H1 (cell line): ENCODE measurements at regions not wholly inside any gene's neighbourhood (a gene's known extent, or its start where the extent isn't known, plus 50 kb on each side); places are given as distances from the start of the nearest gene placed in this dataset.

ENCODE experiments used
- CTCF ChIA-PET: fragments of 300-600 bp; sonication (Branson Sonifier 250); formaldehyde crosslinking; loops from one replicate; lab custom pipeline; 2021; ENCODE audit not compliant: partially characterized antibody; lab: Charles Lee
- POLR2A ChIA-PET: fragments of 300-600 bp; sonication (Branson Sonifier 250); formaldehyde crosslinking; loops from one replicate; lab custom pipeline; 2021; ENCODE audit warnings: inconsistent platforms; ENCODE audit not compliant: partially characterized antibody; lab: Charles Lee
- DNase-seq, 2 experiments: peaks; one replicate each; pipeline versions ENCODE4 v3.0.0 to v3.0.0-alpha.2; 2010 to 2022; ENCODE audit warnings: low spot score in 2 of 2, low read depth in 1 of 2, mixed read lengths in 1 of 2
- FAIRE-seq: peaks from 2 replicates; lab custom pipeline; 2011; peaks lifted over from hg19 to GRCh38; lab: Jason Lieb, UNC
- H2AFZ ChIP-seq: 2 replicates; pipeline ENCODE4 v1.8.1; 2012; ENCODE audit warnings: low read length, inconsistent platforms
- H2AK5ac ChIP-seq: 2 replicates; pipeline ENCODE4 v1.6.1; 2013; ENCODE audit warnings: low read depth, low read length
- H2BK120ac ChIP-seq: replicated peaks from 2 replicates; pipeline ENCODE3; 2013; ENCODE audit warnings: low read depth, low read length, inconsistent platforms
- H2BK12ac ChIP-seq: 2 replicates; pipeline ENCODE4 v1.6.1; 2013; ENCODE audit warnings: low read depth, low read length
- H2BK15ac ChIP-seq: 2 replicates; pipeline ENCODE4 v1.6.1; 2013; ENCODE audit warnings: low read length
- H2BK20ac ChIP-seq: 2 replicates; pipeline ENCODE4 v1.6.1; 2013; ENCODE audit warnings: low read length
- H2BK5ac ChIP-seq: 2 replicates; pipeline ENCODE4 v1.6.1; 2013; ENCODE audit warnings: low read depth, low read length
- H3K14ac ChIP-seq: 2 replicates; pipeline ENCODE4 v1.6.1; 2013; ENCODE audit warnings: inconsistent platforms; ENCODE audit not compliant: insufficient read length
- H3K18ac ChIP-seq: 2 replicates; pipeline ENCODE4 v1.6.1; 2013; ENCODE audit warnings: low read length; ENCODE audit errors: extremely low read depth
- H3K23ac ChIP-seq: 2 replicates; pipeline ENCODE4 v1.6.1; 2013; ENCODE audit warnings: inconsistent platforms; ENCODE audit not compliant: insufficient read length
- H3K23me2 ChIP-seq: 2 replicates; pipeline ENCODE4 v1.6.1; 2013; ENCODE audit warnings: low read depth, low read length
- H3K27ac ChIP-seq: 2 replicates; pipeline ENCODE4 v1.6.1; 2011; ENCODE audit warnings: low read depth, low read length, inconsistent platforms
- H3K27me3 ChIP-seq, 4 experiments: replicated peaks in 1 of 4; 1 replicate in 1 of 4; 2 replicates in 3 of 4; pipeline versions ENCODE4 v1.6.1 to v1.8.1; 2011 to 2013; ENCODE audit warnings: low read length in 3 of 4, mild to moderate bottlenecking in 3 of 4, inconsistent platforms in 2 of 4, mixed read lengths in 2 of 4, moderate library complexity in 1 of 4; ENCODE audit not compliant: control insufficient read depth in 3 of 4, insufficient read depth in 3 of 4; ENCODE audit errors: extremely low read depth in 1 of 4
- H3K36me3 ChIP-seq, 4 experiments: 2 replicates each; pipeline versions ENCODE4 v1.6.1 to v1.8.1; 2011 to 2013; ENCODE audit warnings: mild to moderate bottlenecking in 4 of 4, low read length in 3 of 4, moderate library complexity in 2 of 4, control low read depth in 1 of 4, inconsistent platforms in 1 of 4; ENCODE audit not compliant: insufficient read depth in 4 of 4, control insufficient read depth in 2 of 4
- H3K4ac ChIP-seq: replicated peaks from 2 replicates; pipeline ENCODE3; 2013; ENCODE audit warnings: low read length, low read depth, mixed read lengths, inconsistent platforms; ENCODE audit not compliant: insufficient read length
- H3K4me1 ChIP-seq, 4 experiments: replicated peaks in 1 of 4; 1 replicate in 1 of 4; 2 replicates in 3 of 4; pipeline versions ENCODE4 v1.6.1 to v1.8.1; 2011 to 2013; ENCODE audit warnings: low read length in 3 of 4, inconsistent platforms in 2 of 4, mixed read lengths in 1 of 4; ENCODE audit not compliant: insufficient read depth in 4 of 4, control insufficient read depth in 3 of 4
- H3K4me2 ChIP-seq, 2 experiments: 2 replicates each; pipeline versions ENCODE4 v1.6.1 to v1.8.1; 2011 to 2013; ENCODE audit warnings: low read depth in 2 of 2, low read length in 2 of 2, control low read depth in 1 of 2, inconsistent platforms in 1 of 2, mild to moderate bottlenecking in 1 of 2; ENCODE audit not compliant: insufficient read depth in 1 of 2
- H3K4me3 ChIP-seq, 4 experiments: fragments of 200-600, 300-600 bp in 1 of 4; sonication (generic), shearing (Covaris generic), sonication (Bioruptor Twin) in 1 of 4; 2 replicates each; pipeline versions ENCODE4 v1.5.1 to v1.8.1; 2011 to 2016; ENCODE audit warnings: low read length in 4 of 4, low read depth in 3 of 4, control low read depth in 2 of 4, inconsistent platforms in 2 of 4, mild to moderate bottlenecking in 2 of 4, mixed read lengths in 1 of 4, moderate library complexity in 1 of 4; ENCODE audit not compliant: insufficient read depth in 2 of 4; ENCODE audit errors: extremely low read depth in 1 of 4
- H3K56ac ChIP-seq: replicated peaks from 2 replicates; pipeline ENCODE3; 2013; ENCODE audit warnings: low read depth, mild to moderate bottlenecking, mixed read lengths, low read length, inconsistent platforms; ENCODE audit not compliant: insufficient read length
- H3K79me1 ChIP-seq: 2 replicates; pipeline ENCODE4 v1.6.1; 2013; ENCODE audit warnings: low read depth, low read length, control low read depth
- H3K79me2 ChIP-seq, 2 experiments: 2 replicates each; pipeline versions ENCODE4 v1.6.1 to v1.8.1; 2012 to 2013; ENCODE audit warnings: low read length in 2 of 2, mild to moderate bottlenecking in 2 of 2, inconsistent platforms in 1 of 2; ENCODE audit not compliant: insufficient read depth in 2 of 2, control insufficient read depth in 1 of 2
- H3K9ac ChIP-seq, 4 experiments: replicated peaks in 1 of 4; 1 replicate in 1 of 4; 2 replicates in 3 of 4; pipeline versions ENCODE4 v1.6.1 to v1.8.1; 2011 to 2013; ENCODE audit warnings: low read depth in 3 of 4, low read length in 3 of 4, control low read depth in 2 of 4, mild to moderate bottlenecking in 2 of 4, moderate library complexity in 2 of 4, inconsistent platforms in 1 of 4; ENCODE audit errors: extremely low read depth in 1 of 4
- H3K9me3 ChIP-seq, 2 experiments: 2 replicates each; pipeline versions ENCODE4 v1.6.1 to v1.8.1; 2012 to 2013; ENCODE audit warnings: mild to moderate bottlenecking in 2 of 2, moderate library complexity in 2 of 2, control low read depth in 1 of 2, inconsistent platforms in 1 of 2, low read depth in 1 of 2, low read length in 1 of 2, mixed read lengths in 1 of 2; ENCODE audit not compliant: insufficient read depth in 2 of 2
- H4K20me1 ChIP-seq, 2 experiments: replicated peaks in 1 of 2; 2 replicates each; pipeline versions ENCODE3 to v1.8.1; 2011 to 2013; ENCODE audit warnings: inconsistent platforms in 2 of 2, low read length in 2 of 2, mild to moderate bottlenecking in 1 of 2; ENCODE audit not compliant: insufficient read depth in 2 of 2, control insufficient read depth in 1 of 2
- H4K5ac ChIP-seq: 2 replicates; pipeline ENCODE4 v1.6.1; 2013; ENCODE audit warnings: low read length, low read depth, mixed read lengths, inconsistent platforms; ENCODE audit not compliant: insufficient read length
- H4K8ac ChIP-seq: 2 replicates; pipeline ENCODE4 v1.8.0; 2013; ENCODE audit warnings: mild to moderate bottlenecking, moderate library complexity, low read length, inconsistent platforms; ENCODE audit not compliant: insufficient read depth; ENCODE audit errors: extremely low read depth
- H4K91ac ChIP-seq: replicated peaks from 2 replicates; pipeline ENCODE3; 2013; ENCODE audit warnings: low read length, mixed read lengths, inconsistent platforms; ENCODE audit not compliant: insufficient read length
- BCL11A ChIP-seq, 2 experiments: IDR thresholded peaks; one replicate each; pipeline ENCODE4 v1.6.1; 2011; ENCODE audit warnings: low read depth in 2 of 2, low read length in 2 of 2, mild to moderate bottlenecking in 2 of 2
- WGBS, 2 experiments: shearing (Covaris generic) in 1 of 2; methylation state at CpG; one replicate each; pipeline versions ENCODE4 v1.1.6 to v1.1.7; 2013 to 2015; ENCODE audit warnings: low lambda C conversion rate in 2 of 2, mixed read lengths in 2 of 2, inconsistent platforms in 1 of 2, low coverage in 1 of 2, missing lambda C conversion rate in 1 of 2; ENCODE audit not compliant: insufficient replicate concordance in 2 of 2, insufficient coverage in 1 of 2, insufficient read length in 1 of 2; ENCODE audit errors: extremely low coverage in 1 of 2, missing lambda C conversion rate in 1 of 2; 5-methylcytosine and 5-hydroxymethylcytosine counted together

DNA sequence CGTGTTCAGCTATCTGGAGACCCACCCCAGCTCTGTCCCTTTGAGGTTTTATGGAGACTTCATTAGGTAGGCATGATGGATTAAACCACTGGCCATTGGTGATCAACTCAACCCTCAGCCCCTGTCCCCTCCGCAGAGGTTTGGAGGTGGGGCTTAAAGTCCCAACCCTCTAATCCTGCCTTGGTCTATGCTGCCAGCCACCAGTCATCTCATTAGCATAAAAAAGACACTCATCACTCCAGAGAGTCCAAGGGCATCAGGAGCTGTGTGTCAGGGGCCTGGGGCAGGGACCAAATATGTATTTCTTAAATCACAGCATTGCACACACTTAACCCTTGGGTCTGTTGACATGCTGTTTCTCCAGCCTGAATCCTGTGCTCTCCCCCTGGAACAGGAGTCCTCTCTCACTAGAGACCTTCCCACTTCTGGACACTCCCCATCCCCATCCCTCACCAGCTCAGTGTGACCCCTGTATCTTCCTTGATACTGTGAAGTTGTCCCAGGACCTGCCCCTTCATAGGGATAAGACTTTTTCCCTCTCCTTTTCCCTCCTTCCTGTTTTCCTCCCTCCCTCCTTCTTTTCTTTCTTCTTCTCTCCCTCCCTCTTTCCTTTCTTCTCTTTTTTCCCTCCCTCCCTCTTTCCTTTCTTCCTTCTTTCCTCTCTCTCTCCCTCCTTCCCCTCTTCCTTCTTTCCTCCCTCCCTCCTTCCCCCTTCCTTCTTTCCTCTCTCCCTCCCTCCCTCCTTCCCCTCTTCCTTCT, 54.7 kb upstream of the CLMN start:
- H3K4me2 ChIP-seq = no peak overlapping the region; a peak in 1 of 4 replicates
- no peak for FAIRE-seq
- CTCF ChIA-PET = interaction anchor here (0.6 to 1.3 kb wide), 3 partner anchors 12 to 29 kb away, joined by 3 read pairs; no protein-coding TSS in a partner anchor
- no peak overlapping the region for H3K4me3 ChIP-seq
- H3K4me1 ChIP-seq = peaks cover 3 to 21% (median 8%) of the 10 kb centered on the region in 4 experiments; a peak in 6 of 7 replicates
- H3K14ac ChIP-seq = no peak overlapping the region
- no peak overlapping the region for H4K8ac ChIP-seq
- H2BK12ac ChIP-seq = no peak overlapping the region
- no peaks in the 10 kb centered on the region for H3K79me1 ChIP-seq
- no peak overlapping the region for H4K91ac ChIP-seq
- H2BK20ac ChIP-seq = no peak overlapping the region
- peaks cover 0 to 2% of the 10 kb centered on the region in 2 experiments; a peak in 1 of 4 replicates for H3K9me3 ChIP-seq
- POLR2A ChIA-PET = interaction anchor here (6.1 kb wide), 1 partner anchor 13 kb away, joined by 38 read pairs; no protein-coding TSS in a partner anchor
- no peak overlapping the region for H4K5ac ChIP-seq
- no peak overlapping the region for H3K9ac ChIP-seq
- no peak overlapping the region for H3K27ac ChIP-seq
- H3K36me3 ChIP-seq = no peaks in the 10 kb centered on the region
- no peaks in the 10 kb centered on the region for H4K20me1 ChIP-seq
- no peak overlapping the region for H3K18ac ChIP-seq
- H2AK5ac ChIP-seq = no peak overlapping the region; the same call in 1 of the 2 replicates
- WGBS, 2 experiments = 70% methylated on average over 2 of the region's 2 CpGs; no CpG with 5 or more reads in 1 of the 2 experiments
- no peak overlapping the region for H3K23ac ChIP-seq
- H3K27me3 ChIP-seq = no peaks in the 10 kb centered on the region
- no peaks in the 10 kb centered on the region for H3K79me2 ChIP-seq
- DNase-seq = no peak
- H2AFZ ChIP-seq = no peak overlapping the region
- H2BK5ac ChIP-seq = no peak overlapping the region
- H3K23me2 ChIP-seq = no peaks in the 10 kb centered on the region
- H2BK120ac ChIP-seq = no peak overlapping the region
- H2BK15ac ChIP-seq = no peak overlapping the region
- no peak overlapping the region for H3K56ac ChIP-seq
- no peak overlapping the region for H3K4ac ChIP-seq
- no peak for TF ChIP-seq BCL11A (IDR thresholded peaks at IDR 0.05; ENCODE audit: low read depth in 2 of 2, low read length in 2 of 2)
